ENCODE measurements at regions not wholly inside any gene's neighbourhood (a gene's known extent, or its start where the extent isn't known, plus 50 kb on each side); places are given as distances from the start of the nearest gene placed in this dataset.
"Not testable (repeated sequence)": the region's sequence is repeated elsewhere in the genome, so short reads cannot be mapped to it uniquely, and the experiment has no call there.

GRCh38 chr3:173342679-173343078 lies 54.9 kb upstream of the NLGN1 start:
- DNase-seq: no peak

GRCh38 chr3:173340626-173341025 lies 56.9 kb upstream of the NLGN1 start:
- DNase-seq: no peak

- no peak for DNase-seq
Observed at GRCh38 chr3:173336261-173336660, 61.3 kb upstream of the NLGN1 start.

- no peak for DNase-seq
Observed at GRCh38 chr3:173306110-173306509, 91.4 kb upstream of the NLGN1 start.

GRCh38 chr3:173304182-173304800 lies 93.3 kb upstream of the NLGN1 start:
- no peak for DNase-seq

- no peak for DNase-seq
Observed at GRCh38 chr3:173301647-173302046, 95.9 kb upstream of the NLGN1 start.

GRCh38 chr3:173289072-173289471 lies 108.5 kb upstream of the NLGN1 start:
- no peak for DNase-seq

- DNase-seq: no peak
Observed at GRCh38 chr3:173287361-173287760, 110.2 kb upstream of the NLGN1 start.

- DNase-seq: not testable (repeated sequence)
Observed at GRCh38 chr3:173286507-173286906, 111.0 kb upstream of the NLGN1 start.

GRCh38 chr3:173284301-173284700 lies 113.2 kb upstream of the NLGN1 start:
- no peak for DNase-seq

GRCh38 chr3:173275740-173276139 lies 121.8 kb upstream of the NLGN1 start:
- peak in 1 of 2 experiments; percentile 6 for DNase-seq

- no peak for DNase-seq
Observed at GRCh38 chr3:173273838-173274237, 123.7 kb upstream of the NLGN1 start.

- no peak for DNase-seq
Observed at GRCh38 chr3:173268781-173269180, 127.7 kb upstream of the SPATA16 start.

GRCh38 chr3:173267716-173268115 lies 126.7 kb upstream of the SPATA16 start:
- DNase-seq: no peak

- no peak for DNase-seq
Observed at GRCh38 chr3:173266441-173266840, 125.4 kb upstream of the SPATA16 start.

GRCh38 chr3:173258697-173259096 lies 117.7 kb upstream of the SPATA16 start:
- no peak for DNase-seq

GRCh38 chr3:173257797-173258196 lies 116.8 kb upstream of the SPATA16 start:
- DNase-seq: no peak

- DNase-seq: no peak
Observed at GRCh38 chr3:173255555-173255954, 114.5 kb upstream of the SPATA16 start.

GRCh38 chr3:173253471-173253870 lies 112.4 kb upstream of the SPATA16 start:
- DNase-seq: no peak

- no peak for DNase-seq
Observed at GRCh38 chr3:173249457-173249856, 108.4 kb upstream of the SPATA16 start.

- no peak for DNase-seq
Observed at GRCh38 chr3:173241727-173242126, 100.7 kb upstream of the SPATA16 start.

GRCh38 chr3:173238091-173238490 lies 97.1 kb upstream of the SPATA16 start:
- no peak for DNase-seq

GRCh38 chr3:173225351-173225750 lies 84.3 kb upstream of the SPATA16 start:
- no peak for DNase-seq

- DNase-seq: peak in 1 of 2 experiments; percentile 18
Observed at GRCh38 chr3:173221010-173221409, 80.0 kb upstream of the SPATA16 start.

- no peak for DNase-seq
Observed at GRCh38 chr3:173217127-173217526, 76.1 kb upstream of the SPATA16 start.
